ENCODE measurements at regions not wholly inside any gene's neighbourhood (a gene's known extent, or its start where the extent isn't known, plus 50 kb on each side); places are given as distances from the start of the nearest gene placed in this dataset.

- TF ChIP-seq MAX (IDR thresholded peaks at IDR 0.05) = no peak
- TF ChIP-seq SRF (IDR thresholded peaks at IDR 0.05; ENCODE audit: low read depth, low read length) = no peak
- TF ChIP-seq EGR1 (IDR thresholded peaks at IDR 0.05; ENCODE audit: borderline replicate concordance, low read depth, low read length) = no peak
- TF ChIP-seq POLR2A (IDR thresholded peaks at IDR 0.05; ENCODE audit: control extremely low read depth in 1 of 2, low read depth in 2 of 2, low read length in 2 of 2) = no peak
- no peak for TF ChIP-seq RFX5 (IDR thresholded peaks at IDR 0.05; ENCODE audit: borderline replicate concordance, low read depth, low read length)
- TF ChIP-seq TAF7 (optimal IDR thresholded peaks at IDR 0.05; ENCODE audit: borderline replicate concordance, low read depth, low read length) = no peak
- TF ChIP-seq CTCF (IDR thresholded peaks at IDR 0.05; ENCODE audit: control extremely low read depth in 1 of 3, insufficient read depth in 1 of 3, low read depth in 1 of 3, low read length in 3 of 3) = no peak
- no peak for TF ChIP-seq HDAC6 (IDR thresholded peaks at IDR 0.05; ENCODE audit: low read depth, low read length)
- no peak for TF ChIP-seq SP1 (IDR thresholded peaks at IDR 0.05; ENCODE audit: low read depth, low read length)
- no peak for TF ChIP-seq TCF12 (IDR thresholded peaks at IDR 0.05; ENCODE audit: low read depth, low read length)
- no peak for TF ChIP-seq EZH2 (IDR thresholded peaks at IDR 0.05; ENCODE audit: low read depth, low read length, severe bottlenecking)
- no peak for TF ChIP-seq EP300 (IDR thresholded peaks at IDR 0.05; ENCODE audit: borderline replicate concordance in 1 of 2, low read depth in 2 of 2, low read length in 2 of 2)
- TF ChIP-seq JUND (IDR thresholded peaks at IDR 0.05; ENCODE audit: low read length) = no peak
- no peak for TF ChIP-seq TEAD4 (IDR thresholded peaks at IDR 0.05; ENCODE audit: low read depth, low read length)
These were observed 785.6 kb downstream of the TMTC2 start for GRCh38 chr12:83472350-83472749.

Data from H1 (cell line).